HEK293 (cell line): ENCODE measurements at regions not wholly inside any gene's neighbourhood (a gene's known extent, or its start where the extent isn't known, plus 50 kb on each side); places are given as distances from the start of the nearest gene placed in this dataset.

Experiments
- CTCF ChIA-PET: fragments of 350-600 bp; formaldehyde crosslinking; extraction: SDS; loops from one replicate; lab custom pipeline; 2021; ENCODE audit warnings: antibody characterized with exemption; lab: Yijun Ruan, JAX
- POLR2A ChIA-PET: fragments of 300-600 bp; formaldehyde crosslinking; extraction: SDS; loops from one replicate; lab custom pipeline; 2020; ENCODE audit warnings: antibody characterized with exemption, inconsistent platforms; lab: Yijun Ruan, JAX
- H3K27ac ChIP-seq: fragments of 200-500 bp; sonication (Bioruptor generic); 2 replicates; pipeline ENCODE4 v1.5.1; 2014; ENCODE audit warnings: low read depth, low read length, control low read depth, inconsistent platforms; ENCODE audit errors: extremely low read depth
- H3K36me3 ChIP-seq, 2 experiments: fragments of 200-500 bp in 1 of 2; sonication (Bioruptor generic) in 1 of 2; 1 replicate in 1 of 2; 2 replicates in 1 of 2; pipeline ENCODE4 v1.5.1; 2014 to 2017; ENCODE audit warnings: inconsistent platforms in 2 of 2, low read length in 2 of 2; ENCODE audit not compliant: control insufficient read depth in 2 of 2, insufficient read depth in 1 of 2
- H3K4me1 ChIP-seq: fragments of 200-500 bp; sonication (Bioruptor generic); 2 replicates; pipeline ENCODE4 v1.5.1; 2014; ENCODE audit warnings: mild to moderate bottlenecking, low read length, inconsistent platforms; ENCODE audit not compliant: control insufficient read depth, insufficient read depth
- H3K4me3 ChIP-seq: 2 replicates; pipeline ENCODE4 v1.5.1; 2011; ENCODE audit warnings: low read depth, mild to moderate bottlenecking, control low read depth, low read length, moderate library complexity
- H3K9me3 ChIP-seq: fragments of 200-500 bp; sonication (Bioruptor generic); 2 replicates; pipeline ENCODE4 v1.5.1; 2014; ENCODE audit warnings: low read depth, low read length, inconsistent platforms; ENCODE audit not compliant: control insufficient read depth, insufficient read depth
- ELK4 ChIP-seq: IDR thresholded peaks from 2 replicates; pipeline ENCODE4 v1.6.1; 2011; ENCODE audit warnings: mild to moderate bottlenecking, low read depth, low read length, borderline replicate concordance
- FEZF1 ChIP-seq: fragments of 450-650 bp; formaldehyde crosslinking; IDR thresholded peaks from 2 replicates; pipeline ENCODE4 v1.5.1; 2016; ENCODE audit warnings: missing biosample characterization, missing genetic modification characterization
- IKZF3 ChIP-seq: fragments of 450-650 bp; IDR thresholded peaks from 2 replicates; pipeline ENCODE4 v1.5.0; 2018; ENCODE audit warnings: missing biosample characterization, mild to moderate bottlenecking, missing genetic modification characterization, moderate library complexity
- PRDM6 ChIP-seq: fragments of 450-650 bp; formaldehyde crosslinking; IDR thresholded peaks from 2 replicates; pipeline ENCODE4 v1.5.1; 2017; ENCODE audit warnings: missing biosample characterization, missing genetic modification characterization
- ZBTB26 ChIP-seq: fragments of 450-650 bp; formaldehyde crosslinking; optimal IDR thresholded peaks from 2 replicates; pipeline ENCODE3; 2016; ENCODE audit warnings: missing biosample characterization, mild to moderate bottlenecking, missing genetic modification characterization
- ZBTB7A ChIP-seq: fragments of 450-650 bp; formaldehyde crosslinking; IDR thresholded peaks from 2 replicates; pipeline ENCODE4 v1.5.1; 2016; ENCODE audit warnings: low read depth, missing biosample characterization, missing genetic modification characterization
- ZFHX2 ChIP-seq: fragments of 450-650 bp; formaldehyde crosslinking; conservative IDR thresholded peaks from 2 replicates; pipeline ENCODE4 v1.5.1; 2016; ENCODE audit warnings: missing biosample characterization, missing genetic modification characterization
- ZFP37 ChIP-seq: fragments of 450-650 bp; formaldehyde crosslinking; IDR thresholded peaks from 2 replicates; pipeline ENCODE4 v1.5.1; 2016; ENCODE audit warnings: missing biosample characterization, missing genetic modification characterization
- ZNF112 ChIP-seq: fragments of 450-650 bp; formaldehyde crosslinking; IDR thresholded peaks from 2 replicates; pipeline ENCODE4 v1.5.0; 2017; ENCODE audit warnings: missing biosample characterization, missing genetic modification characterization
- ZNF140 ChIP-seq: fragments of 450-650 bp; formaldehyde crosslinking; IDR thresholded peaks from 2 replicates; pipeline ENCODE4 v1.5.1; 2016; ENCODE audit warnings: missing biosample characterization, missing genetic modification characterization
- ZNF18 ChIP-seq: fragments of 450-650 bp; formaldehyde crosslinking; IDR thresholded peaks from 2 replicates; pipeline ENCODE4 v1.5.1; 2016; ENCODE audit warnings: missing biosample characterization, missing genetic modification characterization
- ZNF211 ChIP-seq: fragments of 450-650 bp; formaldehyde crosslinking; IDR thresholded peaks from 2 replicates; pipeline ENCODE4 v1.5.1; 2016; ENCODE audit warnings: low read depth, missing biosample characterization, missing genetic modification characterization
- ZNF239 ChIP-seq: fragments of 450-650 bp; formaldehyde crosslinking; IDR thresholded peaks from 2 replicates; pipeline ENCODE4 v1.5.1; 2016; ENCODE audit warnings: missing biosample characterization, missing genetic modification characterization
- ZNF354C ChIP-seq: fragments of 450-650 bp; formaldehyde crosslinking; IDR thresholded peaks from 2 replicates; pipeline ENCODE4 v1.5.1; 2016; ENCODE audit warnings: missing biosample characterization, missing genetic modification characterization, low read depth, borderline replicate concordance
- ZNF362 ChIP-seq: fragments of 450-650 bp; formaldehyde crosslinking; IDR thresholded peaks from 2 replicates; pipeline ENCODE4 v1.5.1; 2016; ENCODE audit warnings: missing biosample characterization, missing genetic modification characterization
- ZNF391 ChIP-seq: fragments of 450-650 bp; formaldehyde crosslinking; IDR thresholded peaks from 2 replicates; pipeline ENCODE4 v1.5.1; 2016; ENCODE audit warnings: low read depth, missing biosample characterization, missing genetic modification characterization, borderline replicate concordance
- ZNF398 ChIP-seq: fragments of 450-650 bp; formaldehyde crosslinking; IDR thresholded peaks from 2 replicates; pipeline ENCODE4 v1.5.1; 2017; ENCODE audit warnings: missing biosample characterization, missing genetic modification characterization
- ZNF521 ChIP-seq: fragments of 450-650 bp; formaldehyde crosslinking; IDR thresholded peaks from 2 replicates; pipeline ENCODE4 v1.5.1; 2017; ENCODE audit warnings: missing biosample characterization, mild to moderate bottlenecking, missing genetic modification characterization
- ZNF530 ChIP-seq: fragments of 450-650 bp; formaldehyde crosslinking; IDR thresholded peaks from 2 replicates; pipeline ENCODE4 v1.5.1; 2016; ENCODE audit warnings: low read depth, missing biosample characterization, missing genetic modification characterization
- ZNF580 ChIP-seq: fragments of 450-650 bp; formaldehyde crosslinking; IDR thresholded peaks from 2 replicates; pipeline ENCODE4 v1.5.1; 2016; ENCODE audit warnings: missing biosample characterization, missing genetic modification characterization
- ZNF76 ChIP-seq: fragments of 450-650 bp; formaldehyde crosslinking; IDR thresholded peaks from 2 replicates; pipeline ENCODE4; 2016; ENCODE audit warnings: low read depth, missing biosample characterization, missing genetic modification characterization, borderline replicate concordance
- ZNF785 ChIP-seq: fragments of 450-650 bp; formaldehyde crosslinking; IDR thresholded peaks from 2 replicates; pipeline ENCODE4 v1.5.1; 2016; ENCODE audit warnings: missing biosample characterization, missing genetic modification characterization

- TF ChIP-seq ZBTB26 (tag by site-specific recombination) (no peak), ZNF76 (tag by site-specific recombination) (no peak), ZNF785 (no peak)
These were observed 120.2 kb upstream of the RASA1 start (continued) for GRCh38 chr5:87147441-87147840.

- POLR2A ChIA-PET, result no interaction called here
These were observed 117.1 kb upstream of the RASA1 start for GRCh38 chr5:87150630-87151029.

GRCh38 chr5:87151547-87151946 lies 116.1 kb upstream of the RASA1 start:
- Histone ChIP-seq H3K9me3 (no peaks in the 10 kb centered on the region), H3K27ac (no peak overlapping the region), H3K4me1 (no peaks in the 10 kb centered on the region), H3K4me3 (no peak overlapping the region), H3K36me3 (no peaks in the 10 kb centered on the region)
- ChIA-PET POLR2A (no interaction called here), CTCF (no interaction called here)
- TF ChIP-seq ELK4, result no peak
- no peak for TF ChIP-seq ZNF211 (tag by site-specific recombination)
- TF ChIP-seq ZNF18 (tag by site-specific recombination), result no peak
- no peak for TF ChIP-seq ZNF391 (tag by site-specific recombination)
- no peak for TF ChIP-seq ZNF354C
- no peak for TF ChIP-seq ZFP37 (tag by site-specific recombination)
- no peak for TF ChIP-seq FEZF1 (tag by site-specific recombination)
- TF ChIP-seq ZNF398 (tag by site-specific recombination), result no peak
- no peak for TF ChIP-seq IKZF3
- no peak for TF ChIP-seq ZNF530 (tag by site-specific recombination)
- no peak for TF ChIP-seq ZNF239 (tag by site-specific recombination)
- TF ChIP-seq PRDM6 (tag by site-specific recombination), result no peak
- no peak for TF ChIP-seq ZFHX2 (tag by site-specific recombination)
- no peak for TF ChIP-seq ZNF580
- no peak for TF ChIP-seq ZNF362 (tag by site-specific recombination)
- no peak for TF ChIP-seq ZNF140 (tag by site-specific recombination)
- TF ChIP-seq ZBTB7A, result no peak

More at GRCh38 chr5:87150630-87151029, 117.1 kb upstream of the RASA1 start:
- H3K27ac ChIP-seq, result no peak overlapping the region
- no peaks in the 10 kb centered on the region for H3K4me1 ChIP-seq
- CTCF ChIA-PET, result no interaction called here
- TF ChIP-seq ZNF112 (tag by site-specific recombination), result no peak
- no peak for TF ChIP-seq ZNF18 (tag by site-specific recombination)
- no peak for TF ChIP-seq ZNF521 (tag by site-specific recombination)
- no peaks in the 10 kb centered on the region for H3K9me3 ChIP-seq
- H3K36me3 ChIP-seq, result no peaks in the 10 kb centered on the region
- no peak overlapping the region for H3K4me3 ChIP-seq
